C4-2B (cell line): ENCODE measurements at regions not wholly inside any gene's neighbourhood (a gene's known extent, or its start where the extent isn't known, plus 50 kb on each side); places are given as distances from the start of the nearest gene placed in this dataset.
"Not testable (repeated sequence)": the region's sequence is repeated elsewhere in the genome, so short reads cannot be mapped to it uniquely, and the experiment has no call there.

ENCODE experiments used
- H3K27ac ChIP-seq: fragments of 450-650 bp; 2 replicates; pipeline ENCODE4 v1.5.1; 2017
- CTCF ChIP-seq: fragments of 450-650 bp; conservative IDR thresholded peaks from 2 replicates; pipeline ENCODE4 v1.5.1; 2017; ENCODE audit warnings: mild to moderate bottlenecking
- ZFX ChIP-seq: fragments of 450-650 bp; IDR thresholded peaks from 2 replicates; pipeline ENCODE4 v1.6.1; 2017

- no peak overlapping the region for H3K27ac ChIP-seq
- peak; percentile 13; the same call in 1 of the 2 replicates for TF ChIP-seq CTCF
- TF ChIP-seq ZFX: no peak
These were observed 176.3 kb upstream of the SLIT2 start for GRCh38 chr4:20075248-20075871.

- TF ChIP-seq CTCF: no peak
- no peak for TF ChIP-seq ZFX
- no peak overlapping the region for H3K27ac ChIP-seq
These were observed 177.3 kb upstream of the SLIT2 start for GRCh38 chr4:20074450-20074849.

GRCh38 chr4:20065952-20066351 is 185.8 kb upstream of the SLIT2 start:
- H3K27ac ChIP-seq: no peak overlapping the region
- TF ChIP-seq CTCF (no peak), ZFX (no peak)

- H3K27ac ChIP-seq: not testable (repeated sequence)
These were observed 188.8 kb upstream of the SLIT2 start for GRCh38 chr4:20062857-20063256.

GRCh38 chr4:20062054-20062453 is 189.7 kb upstream of the SLIT2 start:
- TF ChIP-seq CTCF (no peak), ZFX (no peak)

GRCh38 chr4:20050768-20051167 is 200.9 kb upstream of the SLIT2 start:
- no peak overlapping the region for H3K27ac ChIP-seq
- TF ChIP-seq CTCF (no peak), ZFX (no peak)

More at GRCh38 chr4:20062054-20062453, 189.7 kb upstream of the SLIT2 start:
- H3K27ac ChIP-seq: no peak overlapping the region

- no peak overlapping the region for H3K27ac ChIP-seq
- no peak for TF ChIP-seq CTCF
- TF ChIP-seq ZFX: no peak
These were observed 201.8 kb upstream of the SLIT2 start for GRCh38 chr4:20049889-20050288.

GRCh38 chr4:20046931-20047677 is 204.6 kb upstream of the SLIT2 start:
- no peak for TF ChIP-seq ZFX
- TF ChIP-seq CTCF: no peak
- H3K27ac ChIP-seq: no peak overlapping the region
